AG10803 (cell line): ENCODE measurements at regions not wholly inside any gene's neighbourhood (a gene's known extent, or its start where the extent isn't known, plus 50 kb on each side); places are given as distances from the start of the nearest gene placed in this dataset.

Experiments
- DNase-seq: peaks from one replicate; pipeline ENCODE4 v3.0.0; 2010; ENCODE audit warnings: low read depth
- H3K4me3 ChIP-seq: 2 replicates; pipeline ENCODE4 v1.5.1; 2011; ENCODE audit warnings: mild to moderate bottlenecking, low read length, control low read depth
- TF ChIP-seq, protein P1 (sequence below): conservative IDR thresholded peaks from 2 replicates; pipeline ENCODE4 v1.5.1; 2011; ENCODE audit warnings: mild to moderate bottlenecking, low read length, control low read depth, inconsistent platforms

DNA sequence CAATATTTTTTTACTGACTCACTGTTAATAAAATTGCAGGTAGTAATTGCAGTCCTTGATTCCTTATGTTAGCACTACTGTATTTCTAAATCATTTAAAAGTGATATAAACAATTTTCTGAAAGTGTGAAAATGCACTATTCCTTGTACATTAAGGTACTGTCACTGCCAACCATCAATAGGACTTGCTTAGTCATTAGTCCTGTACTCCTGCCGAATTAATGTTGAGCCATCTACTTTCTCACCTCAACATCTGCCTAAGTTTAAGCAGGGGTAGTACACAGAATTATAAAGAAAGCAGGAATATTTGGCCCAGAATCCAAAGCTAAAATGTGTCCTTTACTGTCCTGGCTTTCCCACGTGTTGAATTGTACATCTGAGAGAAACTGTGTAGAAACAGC is 87.0 kb upstream of the TRPC3 start:
- TF ChIP-seq, protein P1, sequence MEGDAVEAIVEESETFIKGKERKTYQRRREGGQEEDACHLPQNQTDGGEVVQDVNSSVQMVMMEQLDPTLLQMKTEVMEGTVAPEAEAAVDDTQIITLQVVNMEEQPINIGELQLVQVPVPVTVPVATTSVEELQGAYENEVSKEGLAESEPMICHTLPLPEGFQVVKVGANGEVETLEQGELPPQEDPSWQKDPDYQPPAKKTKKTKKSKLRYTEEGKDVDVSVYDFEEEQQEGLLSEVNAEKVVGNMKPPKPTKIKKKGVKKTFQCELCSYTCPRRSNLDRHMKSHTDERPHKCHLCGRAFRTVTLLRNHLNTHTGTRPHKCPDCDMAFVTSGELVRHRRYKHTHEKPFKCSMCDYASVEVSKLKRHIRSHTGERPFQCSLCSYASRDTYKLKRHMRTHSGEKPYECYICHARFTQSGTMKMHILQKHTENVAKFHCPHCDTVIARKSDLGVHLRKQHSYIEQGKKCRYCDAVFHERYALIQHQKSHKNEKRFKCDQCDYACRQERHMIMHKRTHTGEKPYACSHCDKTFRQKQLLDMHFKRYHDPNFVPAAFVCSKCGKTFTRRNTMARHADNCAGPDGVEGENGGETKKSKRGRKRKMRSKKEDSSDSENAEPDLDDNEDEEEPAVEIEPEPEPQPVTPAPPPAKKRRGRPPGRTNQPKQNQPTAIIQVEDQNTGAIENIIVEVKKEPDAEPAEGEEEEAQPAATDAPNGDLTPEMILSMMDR, result no peak
- DNase-seq, result no peak
- no peak overlapping the region for H3K4me3 ChIP-seq

DNA sequence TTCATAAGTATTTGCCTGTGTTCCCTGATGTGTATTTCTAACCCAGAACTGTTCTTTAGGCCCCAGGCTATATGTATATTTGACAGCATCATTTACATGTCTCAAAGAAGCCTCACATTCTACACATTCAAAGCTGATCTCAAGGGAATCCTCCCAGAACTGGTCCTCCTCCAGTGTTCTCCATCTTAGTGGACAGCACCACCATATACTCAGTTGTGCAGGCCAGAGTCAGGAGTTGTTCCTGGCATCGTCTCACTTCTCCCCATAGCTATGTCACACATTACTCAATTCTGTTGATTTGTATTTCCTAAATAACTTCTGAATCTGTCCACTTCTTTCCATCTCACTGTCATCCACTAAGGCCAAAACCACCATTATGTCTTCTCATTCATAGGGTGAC is 82.8 kb upstream of the TRPC3 start:
- TF ChIP-seq, protein P1, result no peak
- no peak overlapping the region for H3K4me3 ChIP-seq
- DNase-seq, result no peak

DNA sequence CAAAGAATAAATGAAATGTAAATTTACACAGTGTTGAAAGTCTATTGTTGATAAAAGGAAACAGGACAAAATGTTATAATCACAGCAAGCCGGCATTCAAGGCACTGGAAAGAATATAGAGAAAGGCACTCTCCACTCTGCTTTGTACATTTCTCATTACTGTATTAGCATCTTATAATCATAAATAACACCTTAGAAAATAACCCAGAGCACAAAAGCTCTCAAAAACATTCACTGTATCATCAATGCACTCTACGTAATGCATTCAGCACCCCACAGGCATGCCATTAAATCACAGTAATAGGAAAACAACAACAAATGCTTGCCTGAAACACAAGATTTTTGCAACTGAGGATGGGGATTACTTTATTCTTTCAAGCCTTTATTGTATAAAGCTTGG is 75.3 kb upstream of the TRPC3 start:
- TF ChIP-seq, protein P1, result no peak
- no peak overlapping the region for H3K4me3 ChIP-seq
- DNase-seq, result no peak

DNA sequence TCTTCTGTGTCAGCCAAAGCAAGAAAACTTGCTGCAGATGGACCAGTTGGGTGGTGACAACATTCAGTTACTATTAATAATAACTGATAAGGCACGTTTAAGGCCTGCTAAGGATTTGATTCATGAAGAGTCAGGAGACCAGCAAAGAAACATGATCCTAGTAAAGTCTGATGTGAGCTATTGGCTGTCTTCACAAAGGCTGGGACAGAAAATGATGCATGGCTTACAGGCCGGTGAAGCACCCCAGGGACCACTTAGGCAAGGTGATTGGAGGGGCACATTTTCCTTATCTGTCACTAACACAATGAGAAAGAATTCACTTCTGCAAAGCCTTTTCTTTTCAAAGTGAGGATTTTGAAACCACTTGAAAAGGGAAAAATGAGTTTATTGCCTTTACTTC is 65.4 kb upstream of the TRPC3 start:
- TF ChIP-seq, protein P1, result no peak
- no peak overlapping the region for H3K4me3 ChIP-seq
- DNase-seq, result no peak

DNA sequence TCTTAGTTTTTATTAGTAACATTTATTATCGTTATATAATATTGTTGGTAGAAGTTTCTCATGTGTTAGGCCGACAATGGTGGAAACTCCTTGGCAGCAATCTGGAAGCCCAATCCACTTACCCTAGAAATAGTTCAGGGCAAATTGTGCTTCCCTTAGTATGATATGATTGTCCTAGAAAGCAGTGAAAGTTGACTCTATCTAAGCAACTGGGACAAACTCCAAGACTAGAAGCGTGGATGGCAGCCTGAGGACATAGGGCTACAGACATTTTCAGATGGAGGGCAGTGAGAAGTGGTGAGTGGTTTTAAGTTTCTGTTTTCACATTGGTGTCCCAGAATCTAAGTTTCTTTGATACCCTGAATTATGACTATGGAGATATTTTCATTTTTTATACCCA is 63.3 kb upstream of the TRPC3 start:
- no peak for DNase-seq
- H3K4me3 ChIP-seq, result no peak overlapping the region
- TF ChIP-seq, protein P1, result no peak

DNA sequence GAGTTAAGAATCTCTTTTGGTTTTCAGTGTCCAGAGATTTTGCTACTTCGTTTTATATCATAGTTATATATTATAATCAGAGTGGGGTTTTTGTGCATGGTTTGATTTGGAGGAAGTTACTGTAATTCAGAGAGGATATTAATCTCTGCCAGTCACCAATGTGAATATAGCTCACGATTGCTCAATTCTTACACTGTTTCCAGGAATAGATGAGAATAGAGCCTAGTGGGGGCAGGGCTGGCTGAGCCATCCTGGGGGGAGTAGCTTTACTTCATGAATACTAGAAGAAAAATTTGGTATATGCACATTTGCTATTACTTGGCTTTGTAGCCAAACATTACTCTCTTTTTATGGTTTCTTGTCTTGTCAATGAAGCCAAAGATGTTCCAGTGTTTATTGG is 60.9 kb upstream of the TRPC3 start:
- H3K4me3 ChIP-seq, result no peak overlapping the region
- peak; percentile 75 for DNase-seq
- TF ChIP-seq, protein P1, result no peak

DNA sequence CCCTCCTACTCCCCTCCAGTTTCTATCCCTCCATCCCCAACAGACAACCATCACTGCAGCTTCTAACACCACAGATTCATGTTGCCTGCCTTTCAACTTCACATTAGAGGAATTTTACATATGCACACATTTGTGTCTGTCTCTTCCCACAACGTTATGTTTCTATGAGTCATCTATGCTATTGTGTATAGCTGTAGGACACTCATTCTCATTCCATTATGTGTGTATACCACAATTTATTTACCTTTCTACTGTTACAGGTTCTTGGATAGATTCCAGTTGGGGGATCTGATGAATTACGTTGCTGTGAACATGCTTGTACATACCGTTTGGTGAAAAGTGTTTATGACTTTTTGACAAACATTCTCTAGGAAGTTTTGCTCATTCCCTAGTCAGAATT is 58.8 kb upstream of the TRPC3 start:
- TF ChIP-seq, protein P1, result no peak
- DNase-seq, result peak; percentile 40

More for the DNA sequence above, 58.8 kb upstream of the TRPC3 start:
- H3K4me3 ChIP-seq, result no peak overlapping the region
